ENCODE measurements at regions not wholly inside any gene's neighbourhood (a gene's known extent, or its start where the extent isn't known, plus 50 kb on each side); places are given as distances from the start of the nearest gene placed in this dataset.
A peak's percentile ranks its signal among the peaks of the same experiment; 100 is the strongest.

DNA sequence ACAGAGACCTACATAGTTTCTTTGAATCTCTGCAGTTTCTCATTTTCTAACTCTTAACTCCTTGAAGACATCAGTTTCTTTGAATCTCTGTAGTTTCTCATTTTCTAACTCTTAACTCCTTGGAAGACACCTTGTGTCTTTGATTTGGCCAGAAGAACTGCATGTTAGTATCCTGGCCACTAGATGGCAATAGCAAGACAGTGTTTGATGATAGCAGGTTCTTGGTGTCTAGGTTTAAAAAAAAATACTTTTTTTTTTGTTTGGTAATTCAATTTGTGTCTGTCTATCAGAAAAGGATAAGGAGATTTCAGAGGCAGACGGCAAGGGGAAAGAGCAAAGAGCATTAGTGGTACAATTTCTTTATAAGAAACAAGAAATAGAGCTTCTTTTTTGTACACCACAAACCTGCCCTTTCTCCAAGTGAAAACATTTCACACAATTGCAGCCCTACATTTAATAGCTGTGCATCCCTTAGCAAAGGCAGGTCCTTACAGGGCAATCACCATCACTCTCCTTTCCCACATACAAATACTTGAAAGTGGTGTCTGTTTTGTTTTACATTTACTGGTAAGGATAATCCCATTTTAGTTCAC lies 1324.9 kb upstream of the CDH8 start:
- peak; percentile 69 for DNase-seq (ENCODE audit: low read depth)

DNA sequence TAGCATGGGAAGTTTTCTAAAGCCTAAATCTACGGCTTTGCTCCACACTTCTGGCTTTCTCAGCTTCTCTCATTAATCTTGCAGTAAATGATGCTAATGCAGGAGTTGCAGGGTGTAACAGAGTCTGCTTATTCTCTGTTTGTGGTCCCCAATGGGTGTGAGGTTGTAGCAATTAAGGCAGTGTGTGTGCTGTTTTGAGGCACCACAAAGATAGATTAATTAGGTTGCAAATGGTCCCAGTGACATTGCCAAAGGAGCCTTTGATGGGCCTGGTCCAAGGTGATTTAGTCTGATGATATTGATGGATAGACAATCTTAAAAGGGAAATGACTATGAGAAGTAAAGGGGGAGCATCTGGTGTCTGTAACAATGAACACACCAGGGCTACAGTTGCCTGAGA lies 1313.7 kb upstream of the CDH8 start:
- DNase-seq (ENCODE audit: low read depth), result no peak

DNA sequence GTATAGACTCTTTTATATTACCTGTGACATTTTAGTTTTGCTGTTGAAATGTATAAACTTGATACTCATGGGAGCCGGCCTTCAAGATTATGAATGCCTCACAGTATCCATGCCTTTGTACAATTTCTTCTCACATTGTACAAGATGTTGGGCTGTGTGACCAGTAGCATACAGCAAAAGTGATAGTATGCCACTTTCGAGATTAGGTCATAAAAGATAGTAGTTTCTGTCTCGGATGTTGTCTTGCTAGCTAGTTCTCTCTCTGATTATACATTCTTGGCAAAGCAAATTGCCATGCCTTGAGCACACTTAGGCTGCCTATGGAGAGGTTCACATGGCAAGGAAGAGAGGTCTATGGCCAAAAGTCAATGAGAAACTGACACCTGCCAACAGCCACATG lies 1309.8 kb upstream of the CDH8 start:
- no peak for DNase-seq (ENCODE audit: low read depth)

DNA sequence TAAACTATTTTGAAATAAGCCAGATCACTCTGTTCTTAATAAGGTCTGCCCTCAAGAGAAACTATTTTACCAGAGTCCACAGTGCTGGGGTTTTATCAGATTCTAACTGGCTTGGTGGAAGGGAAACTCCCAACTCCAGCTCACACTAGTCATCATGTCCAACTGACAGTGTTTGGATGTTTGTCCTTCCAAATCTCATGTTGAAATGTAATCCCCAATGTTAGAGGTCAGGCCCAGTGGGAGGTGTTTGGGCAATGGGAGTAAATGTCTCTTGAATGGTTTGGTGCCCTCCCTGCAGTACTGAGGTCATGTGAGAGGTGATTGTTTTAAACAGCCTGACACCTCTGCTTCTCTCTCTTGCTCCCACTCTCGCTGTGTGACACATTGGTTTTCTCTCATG lies 1301.0 kb upstream of the CDH8 start:
- no peak for DNase-seq (ENCODE audit: low read depth)

DNA sequence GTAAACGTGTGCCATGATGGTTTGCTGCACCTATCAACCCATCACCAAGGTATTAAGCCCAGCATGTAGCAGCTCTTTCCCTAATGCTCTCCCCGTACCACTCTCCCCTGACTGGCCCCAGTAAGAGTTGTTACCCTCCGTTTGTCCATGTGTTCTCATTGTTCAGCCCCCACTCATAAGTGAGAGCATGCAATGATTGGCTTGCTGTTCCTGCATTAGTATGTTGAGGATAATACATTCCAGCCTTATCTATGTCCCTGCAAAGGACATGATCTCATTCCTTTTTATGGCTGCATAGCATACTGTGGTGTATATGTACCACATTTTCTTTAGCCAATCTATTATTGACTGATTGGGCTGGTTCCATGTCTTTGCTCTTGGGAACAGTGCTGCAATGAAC lies 1294.9 kb upstream of the CDH8 start:
- no peak for DNase-seq (ENCODE audit: low read depth)

DNA sequence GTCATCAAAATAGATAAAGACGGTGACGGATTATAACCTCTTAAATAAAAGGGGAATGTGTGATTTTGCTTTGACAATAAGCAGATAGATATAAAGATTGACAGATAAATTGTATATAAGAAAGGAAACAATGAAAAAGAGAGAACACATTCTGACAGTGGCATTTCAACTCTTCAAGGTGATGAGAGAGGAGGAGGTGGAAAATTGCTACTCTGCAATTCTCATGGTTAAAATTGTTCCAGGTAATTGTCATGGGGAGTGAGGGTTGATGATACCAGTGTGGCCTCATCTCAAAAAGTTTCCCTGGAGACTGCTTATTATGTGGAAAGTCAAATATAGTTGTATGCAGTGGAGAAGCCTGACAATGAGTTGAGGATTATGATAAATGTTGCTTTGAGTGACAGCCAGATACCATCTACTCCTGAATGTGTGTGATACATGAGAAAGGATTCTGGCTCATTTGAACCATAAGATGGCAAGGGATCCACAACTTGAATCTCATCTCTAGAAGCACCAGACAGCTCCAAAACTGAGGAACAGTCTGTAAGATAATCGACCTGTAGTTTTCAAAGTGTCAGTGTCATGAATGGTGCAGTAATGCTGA lies 1290.6 kb upstream of the CDH8 start:
- no peak for DNase-seq (ENCODE audit: low read depth)

DNA sequence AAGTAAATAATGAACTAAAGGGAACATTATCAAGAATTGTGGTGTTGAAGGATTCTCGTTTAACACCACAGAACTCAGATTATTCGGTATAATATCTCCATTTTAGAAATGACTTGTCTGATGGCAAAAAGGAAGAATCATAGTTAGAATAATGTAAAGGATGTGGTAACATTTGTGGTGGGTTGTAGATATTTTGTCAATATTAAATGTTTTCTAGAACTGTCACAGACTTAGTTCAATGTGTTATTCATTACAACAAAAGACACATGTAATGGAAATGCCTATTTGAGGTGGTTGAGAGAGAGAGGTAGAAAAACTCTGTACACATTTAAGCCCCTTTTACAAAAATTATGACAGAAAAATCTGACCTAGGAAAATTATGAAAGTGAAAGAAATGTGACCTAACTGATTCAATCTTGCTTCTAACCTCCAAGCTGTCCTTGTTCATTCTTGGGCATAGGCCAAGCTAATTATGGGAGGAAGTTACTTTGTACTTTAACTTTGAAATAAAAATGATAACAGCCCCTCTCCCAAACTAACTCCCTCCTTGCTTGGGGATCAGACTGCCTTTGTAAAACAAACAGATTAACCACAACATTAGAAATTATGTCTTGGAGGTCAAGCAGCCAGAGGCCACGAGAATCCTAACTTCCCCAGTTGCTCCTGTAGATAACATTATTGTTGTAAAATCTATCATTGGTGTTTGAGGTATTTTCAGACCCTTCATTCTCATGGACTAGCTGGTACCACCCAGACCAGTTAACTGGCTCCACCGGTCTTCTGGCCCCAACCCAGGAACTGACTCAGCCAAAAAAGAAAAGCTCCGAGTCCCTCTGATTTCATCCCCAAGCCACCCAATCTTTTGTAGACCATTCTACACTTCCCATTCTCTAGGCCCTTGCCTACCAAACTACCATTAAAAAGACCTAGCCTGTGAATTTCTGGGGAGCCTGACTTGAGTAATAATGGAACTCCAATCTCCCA lies 1287.8 kb upstream of the CDH8 start:
- DNase-seq (ENCODE audit: low read depth), result no peak

DNA sequence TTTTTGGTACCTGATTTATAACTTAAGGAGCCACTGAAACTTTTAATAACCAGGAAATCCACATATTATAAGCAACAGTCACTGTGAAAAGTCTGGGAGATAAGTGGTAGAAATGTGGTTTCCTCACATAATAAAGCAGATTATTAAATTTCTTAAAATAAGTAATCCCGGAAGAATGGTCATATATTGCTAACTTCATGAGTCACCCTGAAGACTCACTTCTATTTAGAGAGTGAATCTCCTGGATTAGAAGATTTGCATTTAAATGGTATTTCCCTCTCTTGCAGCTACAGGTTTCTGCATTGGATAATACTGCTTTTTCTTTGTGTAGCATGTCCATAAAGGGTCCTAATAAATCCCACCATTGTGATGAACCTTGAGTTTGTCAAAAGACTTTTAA lies 1286.8 kb upstream of the CDH8 start:
- DNase-seq (ENCODE audit: low read depth), result no peak

DNA sequence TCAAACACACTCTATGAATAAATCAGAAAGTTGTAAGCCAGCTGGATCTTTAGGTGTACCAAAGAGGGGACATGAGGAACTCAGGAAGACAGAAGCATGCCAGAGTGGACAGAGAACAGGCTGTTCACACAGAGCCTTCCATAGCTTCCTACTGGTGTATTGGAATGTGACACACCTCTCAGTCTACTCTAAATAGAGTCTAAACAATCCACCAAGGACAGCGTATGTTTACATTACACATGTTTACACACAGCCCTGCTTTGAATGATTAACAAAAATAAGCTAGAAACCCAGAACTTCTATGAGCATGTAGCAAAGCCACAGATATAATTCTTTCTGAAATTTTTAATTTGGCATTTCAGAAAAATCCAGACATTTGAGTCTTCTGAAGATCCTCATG lies 1279.0 kb upstream of the CDH8 start:
- DNase-seq (ENCODE audit: low read depth), result no peak

DNA sequence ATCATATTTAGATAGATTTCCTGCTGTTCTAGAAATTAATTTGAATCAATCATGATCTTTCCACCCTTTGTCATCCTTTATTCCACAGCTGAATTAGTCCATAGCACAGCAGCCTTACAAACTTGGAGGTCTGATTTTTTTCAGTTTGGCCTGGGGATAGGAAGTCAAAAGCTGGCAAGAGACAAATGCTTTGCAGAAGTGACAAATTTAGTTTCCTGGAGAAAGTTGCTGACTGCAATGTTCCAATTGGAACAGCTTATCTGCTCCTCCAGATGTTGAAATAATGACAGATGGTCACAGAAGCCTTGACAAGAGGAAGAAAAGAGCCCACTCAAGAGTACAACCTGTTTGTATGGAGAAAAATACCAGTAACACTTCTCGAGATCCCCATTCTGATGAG lies 1276.1 kb upstream of the CDH8 start:
- DNase-seq (ENCODE audit: low read depth), result no peak

DNA sequence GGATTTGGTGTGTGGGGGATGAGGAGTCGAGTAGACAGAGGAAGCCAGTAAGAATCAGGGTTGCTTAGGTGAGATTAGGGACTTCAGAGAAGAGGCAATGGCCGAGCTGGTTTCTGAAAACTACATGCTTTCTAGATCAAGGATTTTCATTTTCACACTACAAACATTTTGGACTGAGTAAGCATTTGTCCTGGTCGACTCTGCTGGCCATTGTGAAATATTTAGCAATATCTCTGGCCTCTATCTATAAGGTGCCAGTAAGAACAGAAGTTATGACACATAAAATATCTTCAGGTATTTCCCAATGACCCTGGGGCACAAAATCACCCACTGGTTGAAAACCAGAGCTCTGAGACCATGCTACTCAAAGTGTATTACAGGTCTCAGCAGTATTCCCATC lies 1275.1 kb upstream of the CDH8 start:
- DNase-seq (ENCODE audit: low read depth), result no peak

DNA sequence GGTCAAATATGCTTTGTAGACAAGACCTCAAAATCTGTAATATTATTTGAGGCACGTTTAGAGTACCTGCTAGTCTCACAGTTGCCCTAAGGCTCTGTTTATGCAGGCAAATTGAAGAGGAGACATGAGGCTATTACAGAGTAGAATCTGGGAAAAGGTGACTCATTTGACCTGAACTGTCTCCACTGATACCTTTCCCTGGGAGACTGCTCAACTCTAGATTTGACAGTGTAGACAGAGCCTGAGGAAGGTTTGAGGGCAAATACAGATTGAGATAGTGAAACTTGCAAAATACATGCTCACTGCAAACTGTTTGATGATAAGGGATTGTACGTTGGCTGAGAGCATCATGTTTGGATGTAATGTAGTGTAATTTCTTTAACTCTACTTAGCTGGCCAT lies 1266.6 kb upstream of the CDH8 start:
- DNase-seq (ENCODE audit: low read depth), result no peak

DNA sequence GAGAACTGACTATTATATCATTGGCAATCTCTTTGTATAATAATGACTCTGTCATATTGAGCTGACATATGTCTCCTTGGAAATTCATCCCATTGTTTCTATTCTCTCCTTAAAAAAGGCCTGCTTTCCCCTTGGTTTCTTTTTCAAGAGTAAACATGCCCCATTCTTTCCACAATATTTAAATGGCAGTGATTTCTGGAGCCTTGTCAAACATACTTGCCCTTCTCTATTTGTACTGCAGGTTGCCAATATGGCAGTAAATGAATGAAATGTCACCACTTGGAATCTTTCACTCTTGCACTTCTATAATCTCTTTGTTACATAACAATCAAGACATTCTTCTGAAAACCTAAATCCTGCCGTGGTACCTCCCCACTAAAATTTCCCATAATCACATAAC lies 1265.1 kb upstream of the CDH8 start:
- DNase-seq (ENCODE audit: low read depth), result no peak

DNA sequence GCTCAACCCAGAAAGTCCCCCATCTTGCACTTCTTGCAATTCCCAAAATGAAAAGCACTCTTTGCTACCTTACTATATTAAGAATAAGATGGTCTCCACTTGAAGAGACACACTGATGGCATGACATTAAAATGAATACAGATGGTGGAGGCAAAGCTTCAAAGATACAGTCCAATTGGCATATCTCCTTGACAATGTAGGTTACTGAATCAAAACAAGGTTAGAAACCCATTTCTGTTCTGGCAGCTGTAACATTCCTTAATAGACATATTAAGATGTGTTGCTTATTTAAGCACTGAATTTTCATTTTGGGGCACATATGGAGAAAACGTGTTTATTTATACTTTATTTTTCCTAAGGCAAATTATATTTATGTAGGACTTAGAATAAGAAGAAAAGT lies 1262.8 kb upstream of the CDH8 start:
- no peak for DNase-seq (ENCODE audit: low read depth)

DNA sequence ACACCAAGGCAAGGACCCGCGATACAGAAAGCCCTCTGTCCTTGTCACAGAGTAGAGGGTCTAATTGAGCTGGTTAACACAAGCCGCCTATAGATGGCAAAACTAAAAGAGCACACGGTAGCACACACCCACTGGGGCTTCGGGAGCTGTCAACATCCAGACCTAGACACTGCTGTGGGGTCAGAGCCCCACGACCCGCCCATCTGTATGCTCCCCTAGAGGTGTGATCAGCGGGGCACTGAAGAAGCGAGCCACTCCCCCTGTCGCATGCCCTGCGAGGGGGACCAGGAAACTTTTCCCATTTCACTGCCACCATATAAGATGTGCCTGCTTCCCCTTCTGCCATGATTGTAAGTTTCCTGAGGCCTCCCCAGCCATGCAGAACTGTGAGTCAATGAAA lies 1255.8 kb upstream of the CDH8 start:
- no peak for DNase-seq (ENCODE audit: low read depth)

DNA sequence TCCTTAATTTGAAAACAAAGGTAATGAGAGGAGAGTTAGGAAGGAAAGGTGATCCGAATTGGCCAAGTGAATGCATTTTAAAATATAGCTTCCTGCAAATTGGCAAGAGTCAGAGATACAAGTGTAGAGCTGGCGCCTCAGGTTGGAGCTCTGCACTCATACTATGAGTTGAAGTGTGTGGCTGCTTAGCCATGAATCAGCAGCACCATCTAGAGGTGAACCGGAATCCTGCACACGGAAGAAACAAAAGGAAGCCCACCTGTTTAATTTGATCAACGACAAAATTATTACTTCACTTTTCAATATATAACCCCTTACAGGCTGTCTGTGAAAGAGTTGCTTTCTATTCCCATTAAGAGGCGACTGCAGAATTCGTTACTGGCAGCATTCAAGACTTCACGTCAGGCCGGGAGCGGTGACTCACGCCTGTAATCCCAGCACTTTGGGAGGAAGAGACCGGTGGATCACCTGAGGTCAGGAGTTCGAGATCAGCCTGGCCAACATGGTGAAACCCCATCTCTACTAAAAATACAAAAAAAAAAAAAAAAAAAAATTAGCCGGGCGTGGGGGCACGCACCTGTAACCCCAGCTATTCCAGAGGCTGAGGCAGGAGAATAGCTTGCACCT lies 1253.7 kb upstream of the CDH8 start:
- peak; percentile 1 for DNase-seq (ENCODE audit: low read depth)

DNA sequence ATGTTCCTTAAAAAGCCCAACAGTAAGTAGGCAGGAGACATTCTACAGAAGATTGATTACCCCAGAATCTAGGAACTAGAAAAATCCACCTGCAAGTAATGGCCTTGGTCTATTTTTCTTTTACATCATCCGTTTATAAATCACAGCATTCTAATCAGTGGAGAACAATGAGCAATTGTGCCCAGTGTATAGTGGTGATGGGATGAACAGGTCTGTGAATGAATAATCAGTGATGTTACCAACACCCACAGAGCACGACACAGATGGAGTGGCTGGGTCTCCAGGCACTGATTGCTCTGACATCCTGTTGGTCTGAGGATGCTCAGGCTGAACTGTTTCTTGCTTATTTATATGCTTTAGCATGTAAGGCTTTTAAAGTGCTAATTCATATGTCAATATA lies 1251.2 kb upstream of the CDH8 start:
- no peak for DNase-seq (ENCODE audit: low read depth)

DNA sequence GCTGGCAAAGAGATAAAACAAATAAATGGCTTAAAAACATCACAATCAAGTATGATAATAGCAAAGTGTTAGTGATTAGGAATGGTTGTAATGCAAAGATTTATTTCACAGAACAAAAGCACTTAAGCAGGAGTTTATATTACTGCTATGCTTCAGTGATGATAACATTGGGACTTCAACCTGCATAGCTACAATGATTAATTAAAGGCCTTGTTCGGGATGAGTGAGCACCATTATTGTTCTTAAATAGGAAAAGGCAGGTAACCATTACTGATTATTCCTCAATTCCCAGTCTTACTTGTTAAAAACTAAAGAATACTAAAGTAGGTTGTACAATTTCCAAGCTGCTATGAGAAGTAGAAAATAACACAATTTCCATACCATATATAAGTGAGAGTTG lies 1247.5 kb upstream of the CDH8 start:
- DNase-seq (ENCODE audit: low read depth), result no peak

DNA sequence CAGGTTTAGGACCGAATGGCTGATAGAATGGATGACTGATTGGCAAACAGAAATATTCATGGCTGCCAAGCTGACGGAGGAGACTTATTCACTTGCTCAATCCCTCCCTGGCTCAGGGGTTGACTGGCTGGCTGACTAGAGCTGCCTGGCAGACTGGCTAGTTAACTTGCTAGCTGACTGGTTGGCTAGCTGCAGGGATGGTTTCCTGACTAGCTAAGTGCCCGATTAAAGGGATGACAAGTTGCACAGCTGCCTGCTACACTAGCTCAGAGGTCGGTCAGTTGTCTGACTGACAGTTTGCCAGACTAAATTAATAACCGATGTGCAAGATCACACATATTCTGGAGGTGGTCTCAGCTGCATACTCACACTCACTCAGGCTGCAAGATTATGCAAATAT lies 1208.4 kb upstream of the CDH8 start:
- DNase-seq (ENCODE audit: low read depth), result no peak

DNA sequence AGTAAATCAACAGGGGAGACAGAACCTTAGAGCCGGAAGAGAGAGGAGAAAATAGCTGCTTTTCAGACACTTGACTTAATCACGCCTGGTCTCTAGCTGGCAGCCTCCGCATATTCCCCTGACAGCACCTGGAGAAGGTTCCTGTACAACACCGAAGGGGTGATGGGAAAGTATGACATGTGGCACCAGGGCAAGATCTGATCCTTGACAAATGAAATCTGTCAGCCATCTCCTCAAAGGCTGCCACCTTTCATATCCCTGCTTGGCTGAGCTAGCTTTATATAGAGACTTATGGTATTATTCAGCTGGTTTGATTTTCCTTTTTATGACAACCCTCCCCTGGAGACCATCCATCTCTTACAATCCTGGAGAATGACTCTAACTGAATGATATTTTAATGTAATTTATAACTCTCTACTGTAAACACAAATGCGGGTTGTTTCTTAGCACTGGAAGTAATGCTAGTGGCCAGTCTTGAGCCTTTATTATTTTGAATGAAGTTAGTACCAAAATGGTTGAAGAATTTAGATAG lies 1205.3 kb upstream of the CDH8 start:
- no peak for DNase-seq (ENCODE audit: low read depth)

DNA sequence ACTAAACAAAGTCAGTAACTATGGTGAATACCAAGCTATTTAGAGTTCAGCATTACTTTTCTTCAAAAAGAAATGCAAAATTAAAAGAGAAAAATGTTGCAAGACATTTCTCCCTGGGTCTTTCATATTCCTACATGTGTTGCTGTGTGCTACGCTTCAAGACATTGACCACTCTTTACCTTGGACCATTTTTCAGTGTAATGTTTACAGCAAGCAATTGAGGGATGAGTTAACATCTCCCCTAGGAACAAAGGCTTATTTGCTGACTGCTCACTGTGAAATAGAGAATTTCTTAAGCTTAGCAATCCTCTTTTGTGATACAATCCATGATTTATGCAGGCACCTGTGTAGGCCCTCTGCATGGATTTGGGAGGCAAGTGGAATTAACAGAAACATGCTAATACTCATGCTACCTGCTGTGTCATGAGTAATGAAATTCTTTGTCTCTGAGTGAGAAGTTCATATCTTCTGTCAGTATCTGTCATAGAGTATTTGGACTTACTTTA lies 1202.9 kb upstream of the CDH8 start:
- DNase-seq (ENCODE audit: low read depth), result no peak

DNA sequence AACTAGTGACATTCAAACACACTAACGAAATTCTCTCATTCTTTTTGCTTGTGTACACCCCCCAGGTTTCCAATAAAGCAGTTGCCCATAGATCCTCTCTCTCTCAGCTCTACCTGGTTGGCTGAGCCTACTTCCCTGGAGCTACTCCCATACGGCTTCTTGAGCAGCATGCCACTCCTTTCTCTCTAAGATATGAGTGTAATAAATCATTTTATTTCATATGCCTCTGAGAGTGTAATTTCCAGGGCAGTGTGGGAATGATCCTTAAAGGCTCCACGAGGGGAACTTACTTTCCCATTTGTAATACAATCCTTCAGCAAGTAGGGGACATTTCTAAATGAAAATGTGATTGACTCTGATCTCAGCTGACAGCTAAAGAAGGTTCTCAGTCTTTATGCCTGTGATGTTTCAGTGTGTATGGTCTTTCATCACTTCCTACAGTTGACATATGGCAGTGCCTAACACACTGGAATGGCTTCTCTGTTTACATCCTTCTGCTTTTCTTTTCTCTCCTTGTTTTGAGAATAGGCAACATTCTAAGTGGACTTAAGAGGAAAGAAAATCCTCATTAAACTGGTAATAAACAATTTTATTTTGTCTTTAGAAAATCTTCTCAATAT lies 1194.3 kb upstream of the CDH8 start:
- no peak for DNase-seq (ENCODE audit: low read depth)

All from iris pigment epithelial cell (primary cell).